HCT116 (cell line): ENCODE measurements at regions not wholly inside any gene's neighbourhood (a gene's known extent, or its start where the extent isn't known, plus 50 kb on each side); places are given as distances from the start of the nearest gene placed in this dataset.
"Not testable (repeated sequence)": the region's sequence is repeated elsewhere in the genome, so short reads cannot be mapped to it uniquely, and the experiment has no call there.

ENCODE experiments used
- ATAC-seq: fragments of 200-7000 bp; cut with Tn5 transposase; 2 replicates; pipeline ENCODE4 v1.9.1; 2020; ENCODE audit warnings: mild to moderate bottlenecking, moderate library complexity
- BruUV-seq: library from RNA; stranded (reverse); fragments of 400-500 nt; replicated peaks from 2 replicates; lab custom pipeline; 2021; lab: Mats Ljungman, UMichigan
- CTCF ChIA-PET: fragments of 300-600 bp; sonication (Branson Sonifier 250); formaldehyde crosslinking; loops from one replicate; lab custom pipeline; 2021; ENCODE audit warnings: antibody characterized with exemption; lab: Charles Lee
- POLR2A ChIA-PET: fragments of 300-600, 350-600 bp; sonication (Branson Sonifier 250); formaldehyde crosslinking; loops from one replicate; lab custom pipeline; 2021; ENCODE audit warnings: antibody characterized with exemption; lab: Charles Lee
- RAD21 ChIA-PET, 2 experiments: fragments of 300-600 bp; sonication (Branson Sonifier 250); formaldehyde crosslinking; loops; one replicate each; lab custom pipeline; 2023; ENCODE audit warnings: low total read pairs in 2 of 2; ENCODE audit not compliant: uncharacterized antibody in 2 of 2, unreplicated experiment in 2 of 2, low non-redundant PET in 1 of 2; lab: Charles Lee
- DNase-seq: peaks from one replicate; pipeline ENCODE4 v3.0.0-alpha.2; 2010; ENCODE audit warnings: low read depth, low spot score
- H2AFZ ChIP-seq: fragments of 200-600 bp; shearing (Covaris generic), sonication (generic); 2 replicates; pipeline ENCODE4 v1.6.1; 2017; ENCODE audit warnings: low read depth, mixed run types, mixed read lengths, antibody characterized with exemption, low read length; ENCODE audit not compliant: poor library complexity, severe bottlenecking
- H3K27ac ChIP-seq: 2 replicates; pipeline ENCODE4 v1.5.1; 2012; ENCODE audit warnings: low read depth, low read length
- H3K27me3 ChIP-seq: fragments of 200-600 bp; sonication (generic); 2 replicates; pipeline ENCODE4 v1.6.1; 2016; ENCODE audit warnings: mixed run types, low read length, mixed read lengths; ENCODE audit not compliant: insufficient read depth
- H3K36me3 ChIP-seq, 2 experiments: fragments of 200-500 bp in 1 of 2; fragments of 200-600 bp in 1 of 2; sonication (Bioruptor generic) in 1 of 2; sonication (generic) in 1 of 2; 2 replicates each; pipeline versions ENCODE4 v1.5.1 to v1.6.1; 2014 to 2016; ENCODE audit warnings: low read length in 2 of 2, inconsistent platforms in 1 of 2, mixed read lengths in 1 of 2, mixed run types in 1 of 2; ENCODE audit not compliant: insufficient read depth in 2 of 2, control insufficient read depth in 1 of 2
- H3K4me1 ChIP-seq, 2 experiments: fragments of 200-600 bp in 1 of 2; sonication (generic) in 1 of 2; 2 replicates each; pipeline versions ENCODE4 v1.5.1 to v1.6.1; 2012 to 2017; ENCODE audit warnings: low read length in 2 of 2, inconsistent platforms in 1 of 2, mild to moderate bottlenecking in 1 of 2, mixed read lengths in 1 of 2, mixed run types in 1 of 2, moderate library complexity in 1 of 2; ENCODE audit not compliant: insufficient read depth in 2 of 2, control insufficient read depth in 1 of 2
- H3K4me2 ChIP-seq: fragments of 200-600 bp; sonication (generic); 2 replicates; pipeline ENCODE4 v1.6.1; 2017; ENCODE audit warnings: mixed run types, low read length, mixed read lengths
- H3K4me3 ChIP-seq, 2 experiments: fragments of 200-600 bp in 1 of 2; sonication (generic) in 1 of 2; replicated peaks in 1 of 2; 2 replicates each; pipeline ENCODE4 v1.5.1; 2011 to 2016; ENCODE audit warnings: low read length in 2 of 2, control low read depth in 1 of 2, low read depth in 1 of 2, mild to moderate bottlenecking in 1 of 2, mixed read lengths in 1 of 2, mixed run types in 1 of 2
- H3K79me2 ChIP-seq: fragments of 200-600 bp; sonication (generic); 2 replicates; pipeline ENCODE4 v1.6.1; 2017; ENCODE audit warnings: mild to moderate bottlenecking, mixed run types, low read length, moderate library complexity, mixed read lengths; ENCODE audit not compliant: insufficient read depth
- H3K9ac ChIP-seq: fragments of 200-600 bp; sonication (generic); 2 replicates; pipeline ENCODE4 v1.6.1; 2016; ENCODE audit warnings: low read length, mixed read lengths
- H3K9me2 ChIP-seq: fragments of 200-600 bp; sonication (generic), shearing (Covaris generic); 2 replicates; pipeline ENCODE4 v1.6.1; 2017; ENCODE audit warnings: mixed run types, mild to moderate bottlenecking, moderate library complexity; ENCODE audit not compliant: insufficient read depth
- H3K9me3 ChIP-seq, 2 experiments: fragments of 200-500 bp in 1 of 2; fragments of 200-600 bp in 1 of 2; sonication (Bioruptor generic) in 1 of 2; sonication (generic) in 1 of 2; 2 replicates each; pipeline ENCODE4 v1.6.1; 2014 to 2017; ENCODE audit warnings: low read length in 2 of 2, mixed read lengths in 2 of 2, inconsistent platforms in 1 of 2, low read depth in 1 of 2, mild to moderate bottlenecking in 1 of 2, mixed run types in 1 of 2, moderate library complexity in 1 of 2; ENCODE audit not compliant: control insufficient read depth in 1 of 2, insufficient read depth in 1 of 2
- H4K20me1 ChIP-seq: fragments of 200-600 bp; sonication (generic), shearing (Covaris generic); 2 replicates; pipeline ENCODE4 v1.6.1; 2017; ENCODE audit warnings: mixed run types, mild to moderate bottlenecking, moderate library complexity; ENCODE audit not compliant: insufficient read depth
- ATF3 ChIP-seq: IDR thresholded peaks from 2 replicates; pipeline ENCODE4 v1.6.1; 2012
- CTCF ChIP-seq, 3 experiments: fragments of 200-600 bp in 1 of 3; sonication (generic) in 1 of 3; IDR thresholded peaks in 2 of 3; conservative IDR thresholded peaks in 1 of 3; 2 replicates each; pipeline ENCODE4 v1.5.1; 2012 to 2017; ENCODE audit warnings: low read depth in 2 of 3, low read length in 2 of 3, antibody characterized with exemption in 1 of 3, borderline replicate concordance in 1 of 3, control low read depth in 1 of 3, mild to moderate bottlenecking in 1 of 3, mixed read lengths in 1 of 3, mixed run types in 1 of 3, moderate library complexity in 1 of 3; ENCODE audit not compliant: insufficient read depth in 1 of 3
- EZH2phosphoT487 ChIP-seq: fragments of 200-600 bp; IDR thresholded peaks from 2 replicates; pipeline ENCODE4 v1.6.1; 2018; ENCODE audit warnings: antibody characterized with exemption, borderline replicate concordance
- FOSL1 ChIP-seq: IDR thresholded peaks from 2 replicates; pipeline ENCODE4 v1.6.1; 2012; ENCODE audit warnings: low read depth
- intact Hi-C: fragments of 100-400 bp; cut with micrococcal nuclease; formaldehyde crosslinking; loops from 2 replicates; pipeline ENCODE4 v1.10.0; 2022
- TF ChIP-seq, protein P1 (sequence below): IDR thresholded peaks from 2 replicates; pipeline ENCODE4 v1.6.1; 2012
- TF ChIP-seq, protein P2 (sequence below): IDR thresholded peaks from 2 replicates; pipeline ENCODE4 v1.6.1; 2011; ENCODE audit warnings: mild to moderate bottlenecking, low read length, moderate library complexity; ENCODE audit not compliant: insufficient replicate concordance; ENCODE audit errors: extremely low read depth

DNA sequence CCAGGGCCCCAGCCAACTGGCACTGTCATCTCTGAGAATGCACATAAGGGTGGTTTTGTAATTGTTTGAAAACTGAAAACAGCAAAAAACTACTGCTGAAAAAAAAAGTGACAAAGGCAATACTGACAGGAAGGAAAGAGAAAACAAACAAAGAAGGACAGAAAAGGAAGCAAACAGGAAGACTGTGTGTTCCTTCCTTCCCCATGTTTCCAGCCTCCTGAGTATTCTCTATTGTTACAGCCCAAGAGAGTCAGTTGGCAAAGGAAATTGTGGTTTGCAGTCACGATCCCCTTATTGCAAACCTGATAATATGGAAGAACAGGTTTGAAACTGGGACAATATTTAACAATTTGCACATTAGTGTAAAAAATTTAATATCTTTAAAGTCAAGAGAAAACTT lies 1177.6 kb downstream of the PLA2G4A start:
- RAD21 ChIA-PET: no interaction called here

GRCh38 chr1:188013222-188013849 lies 1184.6 kb downstream of the PLA2G4A start:
- DNase-seq, H3K79me2 ChIP-seq, H3K9ac ChIP-seq, H2AFZ ChIP-seq, H3K9me2 ChIP-seq, H3K27ac ChIP-seq, H3K36me3 ChIP-seq, POLR2A ChIA-PET, H3K4me3 ChIP-seq, CTCF ChIA-PET, H3K27me3 ChIP-seq, ATAC-seq, H4K20me1 ChIP-seq, intact Hi-C loops, H3K9me3 ChIP-seq, H3K4me2 ChIP-seq, RAD21 ChIA-PET, H3K4me1 ChIP-seq, BruUV-seq: not testable (repeated sequence)

More for the DNA sequence above, 1177.6 kb downstream of the PLA2G4A start:
- H3K4me1 ChIP-seq: no peaks in the 10 kb centered on the region
- CTCF ChIA-PET: no interaction called here
- BruUV-seq: no TSS peak
- H3K9me2 ChIP-seq: no peaks in the 10 kb centered on the region
- no peaks in the 10 kb centered on the region for H3K27me3 ChIP-seq
- no peaks in the 10 kb centered on the region; a peak in 1 of 4 replicates for H3K36me3 ChIP-seq
- no peak overlapping the region for H3K27ac ChIP-seq
- DNase-seq: no peak
- intact Hi-C loops: no loop called here
- peak overlapping the region; percentile 39 for H2AFZ ChIP-seq
- no peaks in the 10 kb centered on the region for H4K20me1 ChIP-seq
- TF ChIP-seq EZH2phosphoT487 (no peak), CTCF (IDR thresholded peaks at IDR 0.05 in 2 of 3, conservative IDR thresholded peaks at IDR 0.05 in 1 of 3; ENCODE audit: borderline replicate concordance in 1 of 3, insufficient read depth in 1 of 3, low read depth in 2 of 3, low read length in 2 of 3) (no peak), ATF3 (no peak), FOSL1 (no peak)
- TF ChIP-seq, protein P1, sequence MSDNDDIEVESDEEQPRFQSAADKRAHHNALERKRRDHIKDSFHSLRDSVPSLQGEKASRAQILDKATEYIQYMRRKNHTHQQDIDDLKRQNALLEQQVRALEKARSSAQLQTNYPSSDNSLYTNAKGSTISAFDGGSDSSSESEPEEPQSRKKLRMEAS: no peak
- TF ChIP-seq, protein P2, sequence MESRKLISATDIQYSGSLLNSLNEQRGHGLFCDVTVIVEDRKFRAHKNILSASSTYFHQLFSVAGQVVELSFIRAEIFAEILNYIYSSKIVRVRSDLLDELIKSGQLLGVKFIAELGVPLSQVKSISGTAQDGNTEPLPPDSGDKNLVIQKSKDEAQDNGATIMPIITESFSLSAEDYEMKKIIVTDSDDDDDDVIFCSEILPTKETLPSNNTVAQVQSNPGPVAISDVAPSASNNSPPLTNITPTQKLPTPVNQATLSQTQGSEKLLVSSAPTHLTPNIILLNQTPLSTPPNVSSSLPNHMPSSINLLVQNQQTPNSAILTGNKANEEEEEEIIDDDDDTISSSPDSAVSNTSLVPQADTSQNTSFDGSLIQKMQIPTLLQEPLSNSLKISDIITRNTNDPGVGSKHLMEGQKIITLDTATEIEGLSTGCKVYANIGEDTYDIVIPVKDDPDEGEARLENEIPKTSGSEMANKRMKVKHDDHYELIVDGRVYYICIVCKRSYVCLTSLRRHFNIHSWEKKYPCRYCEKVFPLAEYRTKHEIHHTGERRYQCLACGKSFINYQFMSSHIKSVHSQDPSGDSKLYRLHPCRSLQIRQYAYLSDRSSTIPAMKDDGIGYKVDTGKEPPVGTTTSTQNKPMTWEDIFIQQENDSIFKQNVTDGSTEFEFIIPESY: no peak
- TF ChIP-seq, all 23 proteins: peak for 0
- no peaks in the 10 kb centered on the region for H3K9me3 ChIP-seq
- H3K4me3 ChIP-seq: no peak overlapping the region
- POLR2A ChIA-PET: no interaction called here
- H3K9ac ChIP-seq: no peak overlapping the region
- no peaks in the 10 kb centered on the region for H3K79me2 ChIP-seq
- no peak for ATAC-seq
- no peak overlapping the region for H3K4me2 ChIP-seq
